Kidney (tissue), 13 donors: ENCODE measurements at regions not wholly inside any gene's neighbourhood (a gene's known extent, or its start where the extent isn't known, plus 50 kb on each side); places are given as distances from the start of the nearest gene placed in this dataset. TPM values are rescaled to one million over a fixed set of nuclear protein-coding genes. Genes with fewer than 3 reads are reported as not detected.

Experiments
- DNase-seq, 5 donors: peaks; one replicate each; pipeline ENCODE4 v3.0.0-alpha.2; 2013 to 2020
- FAIRE-seq: peaks from 2 replicates; lab custom pipeline; 2012; peaks lifted over from hg19 to GRCh38; lab: Jason Lieb, UNC
- H3K27ac ChIP-seq, 2 donors: one replicate each; pipeline ENCODE4 v1.7.0; 2013; ENCODE audit warnings: low read depth in 2 of 2, low read length in 2 of 2, inconsistent platforms in 1 of 2
- H3K27me3 ChIP-seq: one replicate; pipeline ENCODE4 v1.7.1; 2013; ENCODE audit warnings: low read length, inconsistent platforms; ENCODE audit not compliant: control insufficient read depth, insufficient read depth
- H3K36me3 ChIP-seq, 3 donors: one replicate each; pipeline versions ENCODE4 v1.7.0 to v1.7.1; 2013; ENCODE audit warnings: low read length in 3 of 3, control low read depth in 1 of 3, inconsistent platforms in 1 of 3; ENCODE audit not compliant: insufficient read depth in 3 of 3, control insufficient read depth in 2 of 3
- H3K4me1 ChIP-seq, 3 donors: one replicate each; pipeline versions ENCODE4 v1.7.0 to v1.7.1; 2013; ENCODE audit warnings: low read length in 3 of 3, inconsistent platforms in 1 of 3, low read depth in 1 of 3; ENCODE audit not compliant: control insufficient read depth in 2 of 3, insufficient read depth in 2 of 3
- H3K4me3 ChIP-seq, 3 donors: one replicate each; pipeline versions ENCODE4 v1.7.0 to v1.8.1; 2013; ENCODE audit warnings: low read length in 3 of 3, control low read depth in 1 of 3, inconsistent platforms in 1 of 3
- H3K9ac ChIP-seq, 3 donors: one replicate each; pipeline versions ENCODE4 v1.7.0 to v1.7.1; 2013; ENCODE audit warnings: low read length in 3 of 3, control low read depth in 1 of 3, inconsistent platforms in 1 of 3
- H3K9me3 ChIP-seq, 3 donors: one replicate each; pipeline versions ENCODE4 v1.7.0 to v1.7.1; 2013; ENCODE audit warnings: low read length in 3 of 3, control low read depth in 1 of 3, inconsistent platforms in 1 of 3; ENCODE audit not compliant: control insufficient read depth in 2 of 3, insufficient read depth in 1 of 3
- CTCF ChIP-seq: IDR thresholded peaks from 3 replicates; pipeline ENCODE4 v1.5.1; 2012; ENCODE audit warnings: mild to moderate bottlenecking, moderate library complexity, borderline replicate concordance; ENCODE audit not compliant: insufficient read depth; ENCODE audit errors: extremely low read depth
- intact Hi-C: fragments of 100-400 bp; cut with DNase I; formaldehyde crosslinking; loops from one replicate; pipeline ENCODE4 v1.11.1; 2022
- microRNA-seq: library from miRNA; unstranded; fragments of <30 nt; microRNA quantifications from one replicate; pipeline ENCODE4 v1.2.0, GENCODE V29; 2020
- donor health status: control.
- donor health status: control.
- donor health status: control.
- donor health status: control.
- donor health status: control.
- donor health status: DM: yes; HTN: yes; CAD: no.
- donor health status: Normal renal cell carcinoma (clear cell type).

GRCh38 chr2:212596276-212596675 is 57.7 kb upstream of the ERBB4 start:
- no peak for TF ChIP-seq CTCF
- no peak overlapping the region for H3K4me3 ChIP-seq
- no peaks in the 10 kb centered on the region for H3K4me1 ChIP-seq
- no peak overlapping the region for H3K27ac ChIP-seq
- DNase-seq (no peak), FAIRE-seq (no peak)
- H3K36me3 ChIP-seq = no peaks in the 10 kb centered on the region
- intact Hi-C loops = no loop called here
- H3K27me3 ChIP-seq = no peaks in the 10 kb centered on the region
- H3K9me3 ChIP-seq = no peaks in the 10 kb centered on the region
- no peak overlapping the region for H3K9ac ChIP-seq

GRCh38 chr2:212595036-212595654 is 56.5 kb upstream of the ERBB4 start:
- Histone ChIP-seq H3K9ac (no peak overlapping the region), H3K4me3 (no peak overlapping the region), H3K27me3 (no peaks in the 10 kb centered on the region), H3K36me3 (no peaks in the 10 kb centered on the region), H3K27ac (no peak overlapping the region), H3K4me1 (no peaks in the 10 kb centered on the region), H3K9me3 (no peaks in the 10 kb centered on the region)
- DNase-seq = no peak
- FAIRE-seq = no peak
- intact Hi-C loops = no loop called here
- TF ChIP-seq CTCF = no peak

GRCh38 chr2:212592695-212593094 is 54.1 kb upstream of the ERBB4 start:
- TF ChIP-seq CTCF = no peak
- no peak overlapping the region for H3K27ac ChIP-seq
- no peak for FAIRE-seq

More at GRCh38 chr2:212592695-212593094, 54.1 kb upstream of the ERBB4 start:
- H3K9me3 ChIP-seq = no peaks in the 10 kb centered on the region
- no peaks in the 10 kb centered on the region for H3K36me3 ChIP-seq
- H3K4me3 ChIP-seq = no peak overlapping the region
- H3K27me3 ChIP-seq = no peaks in the 10 kb centered on the region
- DNase-seq = no peak
- H3K4me1 ChIP-seq = no peaks in the 10 kb centered on the region
- intact Hi-C loops = no loop called here
- H3K9ac ChIP-seq = no peak overlapping the region

Small RNAs in the stretch of these regions (microRNA-seq; reads per million reads assigned to microRNA genes)
- gene MIR4776-1 (not detected), gene MIR4776-2 (not detected)
